ENCODE measurements at regions not wholly inside any gene's neighbourhood (a gene's known extent, or its start where the extent isn't known, plus 50 kb on each side); places are given as distances from the start of the nearest gene placed in this dataset.
A peak's percentile ranks its signal among the peaks of the same experiment; 100 is the strongest.
"Not testable (repeated sequence)": the region's sequence is repeated elsewhere in the genome, so short reads cannot be mapped to it uniquely, and the experiment has no call there.

- Histone ChIP-seq H3K27ac (peak overlapping the region in 1 of 2 donors; percentile 55), H3K4me3 (no peak overlapping the region)
- no peak for DNase-seq (ENCODE audit: low spot score)
- TF ChIP-seq, protein P1, sequence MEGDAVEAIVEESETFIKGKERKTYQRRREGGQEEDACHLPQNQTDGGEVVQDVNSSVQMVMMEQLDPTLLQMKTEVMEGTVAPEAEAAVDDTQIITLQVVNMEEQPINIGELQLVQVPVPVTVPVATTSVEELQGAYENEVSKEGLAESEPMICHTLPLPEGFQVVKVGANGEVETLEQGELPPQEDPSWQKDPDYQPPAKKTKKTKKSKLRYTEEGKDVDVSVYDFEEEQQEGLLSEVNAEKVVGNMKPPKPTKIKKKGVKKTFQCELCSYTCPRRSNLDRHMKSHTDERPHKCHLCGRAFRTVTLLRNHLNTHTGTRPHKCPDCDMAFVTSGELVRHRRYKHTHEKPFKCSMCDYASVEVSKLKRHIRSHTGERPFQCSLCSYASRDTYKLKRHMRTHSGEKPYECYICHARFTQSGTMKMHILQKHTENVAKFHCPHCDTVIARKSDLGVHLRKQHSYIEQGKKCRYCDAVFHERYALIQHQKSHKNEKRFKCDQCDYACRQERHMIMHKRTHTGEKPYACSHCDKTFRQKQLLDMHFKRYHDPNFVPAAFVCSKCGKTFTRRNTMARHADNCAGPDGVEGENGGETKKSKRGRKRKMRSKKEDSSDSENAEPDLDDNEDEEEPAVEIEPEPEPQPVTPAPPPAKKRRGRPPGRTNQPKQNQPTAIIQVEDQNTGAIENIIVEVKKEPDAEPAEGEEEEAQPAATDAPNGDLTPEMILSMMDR (IDR thresholded peaks at IDR 0.05) = no peak
Observed at GRCh38 chr20:47974234-47974878, 189.1 kb upstream of the SULF2 start.

DNA sequence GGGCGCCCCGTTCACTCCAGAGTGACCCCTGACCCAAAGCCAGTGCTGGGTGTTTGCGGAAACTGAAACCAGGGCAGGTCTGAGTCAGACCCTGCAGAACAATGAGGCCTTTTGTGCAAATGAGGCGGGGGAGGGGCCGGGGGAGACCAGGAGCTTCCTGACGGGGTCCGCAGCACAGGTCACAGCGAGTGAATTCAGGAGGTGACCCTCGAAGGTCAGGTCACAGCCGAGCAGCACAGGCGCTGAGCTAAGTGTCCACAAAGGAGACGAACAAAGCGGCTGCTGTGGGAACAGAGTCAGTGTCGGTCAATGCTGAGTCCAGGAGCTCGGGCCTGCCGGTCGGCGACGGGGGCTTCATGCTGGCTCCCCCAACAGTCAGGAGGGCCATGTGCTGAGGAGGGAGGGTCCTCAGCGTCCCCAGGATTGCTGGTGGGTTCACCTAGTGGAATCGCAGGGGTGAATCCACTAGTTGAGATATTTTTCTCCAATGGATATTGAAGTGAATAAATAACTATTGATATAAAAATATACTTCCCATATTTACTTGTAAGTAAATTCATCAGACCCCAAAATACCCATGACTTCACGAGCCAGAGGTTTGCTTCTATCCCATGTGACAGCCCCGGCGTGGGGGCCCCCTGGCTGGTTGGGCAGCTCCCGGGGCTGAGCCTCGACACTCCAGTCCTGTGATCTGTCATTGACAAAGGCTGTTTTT lies 188.4 kb upstream of the SULF2 start:
- Histone ChIP-seq H3K27ac (peak overlapping the region in 1 of 2 donors; percentile 55), H3K4me3 (no peak overlapping the region)
- TF ChIP-seq, protein P1 (IDR thresholded peaks at IDR 0.05) = no peak
- DNase-seq (ENCODE audit: low spot score) = no peak

- DNase-seq (ENCODE audit: low spot score) = no peak
- TF ChIP-seq, protein P1 (IDR thresholded peaks at IDR 0.05) = no peak
- H3K27ac ChIP-seq = peak overlapping the region in 1 of 2 donors; percentile 48
- no peak overlapping the region for H3K4me3 ChIP-seq
Observed at GRCh38 chr20:47972916-47973309, 187.6 kb upstream of the SULF2 start.

- not testable (repeated sequence) for DNase-seq (ENCODE audit: low spot score)
- Histone ChIP-seq H3K27ac (peak overlapping the region in 1 of 2 donors; percentile 48), H3K4me3 (peak overlapping the region; percentile 38)
Observed at GRCh38 chr20:47972297-47972915, 187.1 kb upstream of the SULF2 start.

DNA sequence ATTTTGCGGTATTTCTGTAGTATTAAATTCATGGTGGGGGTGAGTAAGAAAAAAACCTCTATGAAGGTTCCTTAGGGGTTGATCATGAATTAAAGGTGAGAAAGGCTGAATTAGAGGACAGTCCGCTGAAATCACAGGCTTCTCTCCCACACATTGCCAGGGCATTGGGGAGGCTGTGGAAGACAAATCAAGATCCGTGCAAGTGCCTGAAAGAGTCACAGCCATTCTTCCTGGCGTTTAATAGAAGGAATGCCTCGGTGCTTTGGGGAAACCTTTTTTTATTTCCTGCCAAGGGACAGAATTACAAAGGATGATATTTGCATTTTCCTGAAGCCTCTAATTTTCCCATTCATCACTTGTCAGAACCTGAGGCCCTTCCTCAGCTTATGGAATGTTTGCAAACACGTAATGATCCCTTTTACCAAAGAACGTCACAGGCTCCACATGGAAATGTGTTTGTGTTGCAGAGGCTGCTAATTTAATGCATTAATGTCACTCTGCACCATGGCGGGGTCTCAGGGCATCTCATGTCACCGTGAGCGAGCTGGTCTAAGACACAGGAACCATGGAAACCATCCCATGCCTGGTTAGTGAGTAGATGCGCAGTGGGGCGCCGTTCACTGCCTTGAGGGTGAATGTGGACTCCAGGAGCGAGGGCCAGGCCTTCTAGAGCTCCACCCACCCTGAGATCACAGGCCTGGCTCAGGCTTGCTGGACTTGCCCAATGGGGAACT lies 185.9 kb upstream of the SULF2 start:
- no peak for DNase-seq (ENCODE audit: low spot score)
- H3K27ac ChIP-seq = no peak overlapping the region
- TF ChIP-seq, protein P1 (IDR thresholded peaks at IDR 0.05) = no peak
- no peak overlapping the region for H3K4me3 ChIP-seq

- DNase-seq (ENCODE audit: low spot score) = no peak
- H3K27ac ChIP-seq = no peak overlapping the region
- H3K4me3 ChIP-seq = no peak overlapping the region
- TF ChIP-seq, protein P1 (IDR thresholded peaks at IDR 0.05) = no peak
Observed at GRCh38 chr20:47970282-47970903, 185.1 kb upstream of the SULF2 start.

- H3K27ac ChIP-seq = no peak overlapping the region
- TF ChIP-seq, protein P1 (IDR thresholded peaks at IDR 0.05) = no peak
- DNase-seq (ENCODE audit: low spot score) = no peak
- no peak overlapping the region for H3K4me3 ChIP-seq
Observed at GRCh38 chr20:47969426-47969825, 184.1 kb upstream of the SULF2 start.
